ENCODE measurements at regions not wholly inside any gene's neighbourhood (a gene's known extent, or its start where the extent isn't known, plus 50 kb on each side); places are given as distances from the start of the nearest gene placed in this dataset.

GRCh38 chr16:76195648-76196047 is 81.6 kb upstream of the CNTNAP4 start:
- Histone ChIP-seq H3K9me3 (no peaks in the 10 kb centered on the region), H3K27me3 (no peaks in the 10 kb centered on the region), H3K27ac (no peak overlapping the region), H3K36me3 (no peaks in the 10 kb centered on the region), H3K4me3 (no peak overlapping the region), H3K4me1 (no peaks in the 10 kb centered on the region)
- DNase-seq, result no peak
- intact Hi-C loops (cut with DNase I; ENCODE audit: low total_unique reads), result no loop called here
- TF ChIP-seq CTCF (IDR thresholded peaks at IDR 0.05), result no peak

GRCh38 chr16:76197900-76198299 is 79.3 kb upstream of the CNTNAP4 start:
- Histone ChIP-seq H3K36me3 (no peaks in the 10 kb centered on the region), H3K27ac (no peak overlapping the region), H3K27me3 (no peaks in the 10 kb centered on the region), H3K9me3 (no peaks in the 10 kb centered on the region), H3K4me1 (no peaks in the 10 kb centered on the region), H3K4me3 (no peak overlapping the region)
- no peak for DNase-seq
- intact Hi-C loops (cut with DNase I; ENCODE audit: low total_unique reads), result no loop called here
- no peak for TF ChIP-seq CTCF (IDR thresholded peaks at IDR 0.05)

- no peak for DNase-seq
- Histone ChIP-seq H3K9me3 (no peaks in the 10 kb centered on the region), H3K4me1 (no peaks in the 10 kb centered on the region), H3K36me3 (no peaks in the 10 kb centered on the region), H3K27ac (no peak overlapping the region), H3K27me3 (no peaks in the 10 kb centered on the region), H3K4me3 (no peak overlapping the region)
- intact Hi-C loops (cut with DNase I; ENCODE audit: low total_unique reads), result no loop called here
- TF ChIP-seq CTCF (IDR thresholded peaks at IDR 0.05), result no peak
These were observed 77.5 kb upstream of the CNTNAP4 start for GRCh38 chr16:76199681-76200220.

GRCh38 chr16:76201385-76201784 is 75.8 kb upstream of the CNTNAP4 start:
- intact Hi-C loops (cut with DNase I; ENCODE audit: low total_unique reads), result no loop called here
- Histone ChIP-seq H3K4me3 (no peak overlapping the region), H3K36me3 (no peaks in the 10 kb centered on the region), H3K27ac (no peak overlapping the region), H3K27me3 (no peaks in the 10 kb centered on the region), H3K9me3 (no peaks in the 10 kb centered on the region), H3K4me1 (no peaks in the 10 kb centered on the region)
- no peak for TF ChIP-seq CTCF (IDR thresholded peaks at IDR 0.05)
- no peak for DNase-seq

- no peaks in the 10 kb centered on the region for H3K9me3 ChIP-seq
- no peaks in the 10 kb centered on the region for H3K4me1 ChIP-seq
- no peak for TF ChIP-seq CTCF (IDR thresholded peaks at IDR 0.05)
- no peak for DNase-seq
- H3K36me3 ChIP-seq, result no peaks in the 10 kb centered on the region
- H3K27ac ChIP-seq, result no peak overlapping the region
- intact Hi-C loops (cut with DNase I; ENCODE audit: low total_unique reads), result no loop called here
- H3K27me3 ChIP-seq, result no peaks in the 10 kb centered on the region
- H3K4me3 ChIP-seq, result no peak overlapping the region
These were observed 73.0 kb upstream of the CNTNAP4 start for GRCh38 chr16:76204249-76204648.

- H3K9me3 ChIP-seq, result no peaks in the 10 kb centered on the region
- no peak overlapping the region for H3K4me3 ChIP-seq
- H3K27me3 ChIP-seq, result no peaks in the 10 kb centered on the region
- no peak for DNase-seq
- H3K4me1 ChIP-seq, result no peaks in the 10 kb centered on the region
- TF ChIP-seq CTCF (IDR thresholded peaks at IDR 0.05), result no peak
- H3K36me3 ChIP-seq, result no peaks in the 10 kb centered on the region
- H3K27ac ChIP-seq, result no peak overlapping the region
- intact Hi-C loops (cut with DNase I; ENCODE audit: low total_unique reads), result no loop called here
These were observed 69.9 kb upstream of the CNTNAP4 start for GRCh38 chr16:76207270-76207669.

Data from tibial artery (tissue), 4 donors.